Pancreas (tissue), 10 donors: ENCODE measurements at regions not wholly inside any gene's neighbourhood (a gene's known extent, or its start where the extent isn't known, plus 50 kb on each side); places are given as distances from the start of the nearest gene placed in this dataset.

Source experiments
- ATAC-seq, 4 donors: fragments of 200-7000 bp; cut with Tn5 transposase; one replicate each; pipeline versions ENCODE4 v1.8.0 to v1.9.1; 2020; ENCODE audit warnings: mild to moderate bottlenecking in 4 of 4, moderate library complexity in 4 of 4
- DNase-seq, 6 donors: peaks; one replicate each; pipeline ENCODE4 v3.0.0-alpha.2; 2020
- FAIRE-seq: peaks from 2 replicates; lab custom pipeline; 2012; peaks lifted over from hg19 to GRCh38; lab: Jason Lieb, UNC
- H3K27ac ChIP-seq, 4 donors: fragments of 200-600 bp; sonication (generic); 1 replicate in 3 of 4; 2 replicates in 1 of 4; pipeline versions ENCODE4 v1.5.0 to v1.8.0; 2020
- H3K27me3 ChIP-seq, 4 donors: fragments of 200-600 bp; one replicate each; pipeline ENCODE4 v1.8.0; 2021
- H3K36me3 ChIP-seq, 3 donors: fragments of 200-600 bp; sonication (generic) in 1 of 3; one replicate each; pipeline versions ENCODE4 v1.5.0 to v1.8.0; 2020 to 2021
- H3K4me1 ChIP-seq, 3 donors: fragments of 200-600 bp; one replicate each; pipeline ENCODE4 v1.8.0; 2021
- H3K4me3 ChIP-seq, 4 donors: fragments of 200-600 bp; sonication (generic) in 2 of 4; one replicate each; pipeline versions ENCODE4 v1.5.0 to v1.8.0; 2020 to 2021
- H3K9me3 ChIP-seq, 4 donors: fragments of 200-600 bp; one replicate each; pipeline ENCODE4 v1.8.0; 2021
- CTCF ChIP-seq, 4 donors: fragments of 200-600 bp; sonication (generic) in 3 of 4; IDR thresholded peaks; one replicate each; pipeline versions ENCODE4 v1.5.0 to v1.8.0; 2021; ENCODE audit warnings: antibody characterized with exemption in 4 of 4
- WGBS, 2 donors: extraction: QIAGEN DNeasy Blood & Tissue Kit; methylation state at CpG; one replicate each; pipeline ENCODE4 v1.1.7; 2013; 5-methylcytosine and 5-hydroxymethylcytosine counted together
- intact Hi-C, 3 donors: fragments of 100-400 bp; cut with DNase I; formaldehyde crosslinking; loops; one replicate each; pipeline versions ENCODE4 v1.11.1 to v1.14.2; 2022
- donor health status: healthy with polysubstance abuse.
- donor health status: DM: no; HTN: no; CAD: no; lungs with moderate emphysema.
- donor health status: DM: no; HTN: no; CAD: no.
- donor health status: control.
- donor health status: control.
- donor health status: Bipolar disorder and iron deficiency.
- donor health status: DM: yes; HTN: yes; CAD: no.
- donor health status: DM: no; HTN: no; CAD: no.
- donor health status: DM: no; HTN: no; CAD: no.
- donor health status: DM: yes; HTN: yes; CAD: no.

DNA sequence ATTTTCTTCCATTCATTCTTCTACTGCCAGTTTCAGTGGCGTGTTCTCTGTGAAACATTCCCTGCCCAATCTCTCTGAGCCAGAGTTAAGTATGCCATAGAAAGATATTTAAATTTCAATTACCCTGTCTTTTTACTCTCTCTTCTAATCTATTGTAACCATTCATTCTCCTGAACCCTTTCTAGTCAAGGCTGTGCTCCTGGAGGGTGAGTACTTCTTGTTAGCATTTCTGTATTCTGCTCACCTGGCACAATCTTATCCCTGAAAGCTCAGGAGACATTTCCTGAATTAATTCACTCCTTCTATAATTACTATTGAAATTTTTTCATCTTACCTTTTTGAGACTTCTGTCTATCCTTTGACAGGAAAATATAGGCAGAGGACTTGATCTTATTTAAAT, 271.7 kb downstream of the HGF start:
- DNase-seq: no peak
- Histone ChIP-seq H3K4me3 (no peak overlapping the region), H3K27ac (no peak overlapping the region), H3K27me3 (no peaks in the 10 kb centered on the region), H3K9me3 (no peaks in the 10 kb centered on the region), H3K36me3 (no peaks in the 10 kb centered on the region), H3K4me1 (no peaks in the 10 kb centered on the region)
- no peak for FAIRE-seq
- no peak for TF ChIP-seq CTCF (IDR thresholded peaks at IDR 0.05)
- no peak for ATAC-seq
- intact Hi-C loops: no loop called here
- WGBS, 2 donors: 66 to 86% methylated on average over 1 of the region's 1 CpG

- no peak for DNase-seq
- H3K4me3 ChIP-seq: no peak overlapping the region
- FAIRE-seq: no peak
- H3K9me3 ChIP-seq: no peaks in the 10 kb centered on the region
- no peak for TF ChIP-seq CTCF (IDR thresholded peaks at IDR 0.05)
- H3K27ac ChIP-seq: no peak overlapping the region
- intact Hi-C loops: no loop called here
- no peaks in the 10 kb centered on the region for H3K4me1 ChIP-seq
- WGBS, 2 donors: 83 to 89% methylated on average over 1 of the region's 1 CpG
- no peak for ATAC-seq
- peaks cover 0 to 4% (median 0%) of the 10 kb centered on the region in 4 donors for H3K27me3 ChIP-seq
- H3K36me3 ChIP-seq: no peaks in the 10 kb centered on the region
Observed at GRCh38 chr7:81492910-81493309, 276.9 kb downstream of the HGF start.

DNA sequence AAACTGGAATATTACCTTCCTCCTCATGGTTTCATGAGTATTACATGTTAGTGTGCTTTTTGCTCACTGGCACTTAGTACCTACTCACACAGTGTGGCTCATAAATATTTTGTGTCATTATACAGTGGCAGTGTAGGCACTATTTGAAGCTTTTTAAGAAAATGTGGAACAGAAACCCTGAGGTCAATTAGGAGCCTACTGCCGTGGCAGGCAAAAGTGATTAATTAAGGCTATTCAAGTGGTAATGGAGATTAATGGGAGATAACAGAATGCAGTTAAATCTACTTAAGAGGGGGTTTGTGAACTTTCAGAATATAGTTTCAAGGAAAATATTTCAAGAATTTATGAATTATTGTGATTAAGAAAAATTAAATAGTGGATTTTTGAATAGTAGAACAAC, 277.6 kb downstream of the HGF start:
- no peak for DNase-seq
- no peak for FAIRE-seq
- Histone ChIP-seq H3K4me1 (no peaks in the 10 kb centered on the region), H3K9me3 (no peaks in the 10 kb centered on the region), H3K27me3 (peaks cover 0 to 4% (median 0%) of the 10 kb centered on the region in 4 donors), H3K4me3 (no peak overlapping the region), H3K36me3 (no peaks in the 10 kb centered on the region), H3K27ac (no peak overlapping the region)
- TF ChIP-seq CTCF (IDR thresholded peaks at IDR 0.05): no peak
- WGBS, 2 donors: 31 to 65% methylated on average over 1 of the region's 1 CpG
- intact Hi-C loops: no loop called here
- ATAC-seq: no peak

GRCh38 chr7:81491573-81491972, 278.3 kb downstream of the HGF start:
- ATAC-seq: no peak
- no peak for DNase-seq
- no peaks in the 10 kb centered on the region for H3K9me3 ChIP-seq
- FAIRE-seq: no peak
- intact Hi-C loops: no loop called here
- no peak overlapping the region for H3K4me3 ChIP-seq
- H3K27ac ChIP-seq: no peak overlapping the region
- H3K4me1 ChIP-seq: no peaks in the 10 kb centered on the region
- 47 to 54% methylated on average over 3 of the region's 3 CpGs for WGBS, 2 donors
- no peaks in the 10 kb centered on the region for H3K36me3 ChIP-seq
- H3K27me3 ChIP-seq: peaks cover 0 to 4% (median 0%) of the 10 kb centered on the region in 4 donors
- TF ChIP-seq CTCF (IDR thresholded peaks at IDR 0.05): no peak

- no peak for ATAC-seq
- no peak for FAIRE-seq
Observed at GRCh38 chr7:81488210-81488609, 281.6 kb downstream of the HGF start.

More at GRCh38 chr7:81488210-81488609, 281.6 kb downstream of the HGF start:
- no peak overlapping the region for H3K4me3 ChIP-seq
- no peak overlapping the region for H3K27ac ChIP-seq
- no peaks in the 10 kb centered on the region for H3K9me3 ChIP-seq
- TF ChIP-seq CTCF (IDR thresholded peaks at IDR 0.05): no peak
- no peaks in the 10 kb centered on the region for H3K4me1 ChIP-seq
- H3K36me3 ChIP-seq: no peaks in the 10 kb centered on the region
- 68 to 78% methylated on average over 2 of the region's 2 CpGs for WGBS, 2 donors
- peaks cover 0 to 4% (median 0%) of the 10 kb centered on the region in 4 donors for H3K27me3 ChIP-seq
- DNase-seq: no peak
- intact Hi-C loops: loop anchor here in 2 of 3 donors (10.0 kb wide), 2 partner anchors 517 to 527 kb away; no protein-coding TSS in a partner anchor
